H1 (cell line): ENCODE measurements at regions not wholly inside any gene's neighbourhood (a gene's known extent, or its start where the extent isn't known, plus 50 kb on each side); places are given as distances from the start of the nearest gene placed in this dataset.

Experiments
- CTCF ChIA-PET: fragments of 300-600 bp; sonication (Branson Sonifier 250); formaldehyde crosslinking; loops from one replicate; lab custom pipeline; 2021; ENCODE audit not compliant: partially characterized antibody; lab: Charles Lee
- POLR2A ChIA-PET: fragments of 300-600 bp; sonication (Branson Sonifier 250); formaldehyde crosslinking; loops from one replicate; lab custom pipeline; 2021; ENCODE audit warnings: inconsistent platforms; ENCODE audit not compliant: partially characterized antibody; lab: Charles Lee
- DNase-seq, 2 experiments: peaks; one replicate each; pipeline versions ENCODE4 v3.0.0 to v3.0.0-alpha.2; 2010 to 2022; ENCODE audit warnings: low spot score in 2 of 2, low read depth in 1 of 2, mixed read lengths in 1 of 2
- FAIRE-seq: peaks from 2 replicates; lab custom pipeline; 2011; peaks lifted over from hg19 to GRCh38; lab: Jason Lieb, UNC
- H2AFZ ChIP-seq: 2 replicates; pipeline ENCODE4 v1.8.1; 2012; ENCODE audit warnings: low read length, inconsistent platforms
- H2AK5ac ChIP-seq: 2 replicates; pipeline ENCODE4 v1.6.1; 2013; ENCODE audit warnings: low read depth, low read length
- H2BK120ac ChIP-seq: replicated peaks from 2 replicates; pipeline ENCODE3; 2013; ENCODE audit warnings: low read depth, low read length, inconsistent platforms
- H2BK12ac ChIP-seq: 2 replicates; pipeline ENCODE4 v1.6.1; 2013; ENCODE audit warnings: low read depth, low read length
- H2BK15ac ChIP-seq: 2 replicates; pipeline ENCODE4 v1.6.1; 2013; ENCODE audit warnings: low read length
- H2BK20ac ChIP-seq: 2 replicates; pipeline ENCODE4 v1.6.1; 2013; ENCODE audit warnings: low read length
- H2BK5ac ChIP-seq: 2 replicates; pipeline ENCODE4 v1.6.1; 2013; ENCODE audit warnings: low read depth, low read length
- H3K14ac ChIP-seq: 2 replicates; pipeline ENCODE4 v1.6.1; 2013; ENCODE audit warnings: inconsistent platforms; ENCODE audit not compliant: insufficient read length
- H3K18ac ChIP-seq: 2 replicates; pipeline ENCODE4 v1.6.1; 2013; ENCODE audit warnings: low read length; ENCODE audit errors: extremely low read depth
- H3K23ac ChIP-seq: 2 replicates; pipeline ENCODE4 v1.6.1; 2013; ENCODE audit warnings: inconsistent platforms; ENCODE audit not compliant: insufficient read length
- H3K23me2 ChIP-seq: 2 replicates; pipeline ENCODE4 v1.6.1; 2013; ENCODE audit warnings: low read depth, low read length
- H3K27ac ChIP-seq: 2 replicates; pipeline ENCODE4 v1.6.1; 2011; ENCODE audit warnings: low read depth, low read length, inconsistent platforms
- H3K27me3 ChIP-seq, 4 experiments: replicated peaks in 1 of 4; 1 replicate in 1 of 4; 2 replicates in 3 of 4; pipeline versions ENCODE4 v1.6.1 to v1.8.1; 2011 to 2013; ENCODE audit warnings: low read length in 3 of 4, mild to moderate bottlenecking in 3 of 4, inconsistent platforms in 2 of 4, mixed read lengths in 2 of 4, moderate library complexity in 1 of 4; ENCODE audit not compliant: control insufficient read depth in 3 of 4, insufficient read depth in 3 of 4; ENCODE audit errors: extremely low read depth in 1 of 4
- H3K36me3 ChIP-seq, 4 experiments: 2 replicates each; pipeline versions ENCODE4 v1.6.1 to v1.8.1; 2011 to 2013; ENCODE audit warnings: mild to moderate bottlenecking in 4 of 4, low read length in 3 of 4, moderate library complexity in 2 of 4, control low read depth in 1 of 4, inconsistent platforms in 1 of 4; ENCODE audit not compliant: insufficient read depth in 4 of 4, control insufficient read depth in 2 of 4
- H3K4ac ChIP-seq: replicated peaks from 2 replicates; pipeline ENCODE3; 2013; ENCODE audit warnings: low read length, low read depth, mixed read lengths, inconsistent platforms; ENCODE audit not compliant: insufficient read length
- H3K4me1 ChIP-seq, 4 experiments: replicated peaks in 1 of 4; 1 replicate in 1 of 4; 2 replicates in 3 of 4; pipeline versions ENCODE4 v1.6.1 to v1.8.1; 2011 to 2013; ENCODE audit warnings: low read length in 3 of 4, inconsistent platforms in 2 of 4, mixed read lengths in 1 of 4; ENCODE audit not compliant: insufficient read depth in 4 of 4, control insufficient read depth in 3 of 4
- H3K4me2 ChIP-seq, 2 experiments: 2 replicates each; pipeline versions ENCODE4 v1.6.1 to v1.8.1; 2011 to 2013; ENCODE audit warnings: low read depth in 2 of 2, low read length in 2 of 2, control low read depth in 1 of 2, inconsistent platforms in 1 of 2, mild to moderate bottlenecking in 1 of 2; ENCODE audit not compliant: insufficient read depth in 1 of 2
- H3K4me3 ChIP-seq, 4 experiments: fragments of 200-600, 300-600 bp in 1 of 4; sonication (generic), shearing (Covaris generic), sonication (Bioruptor Twin) in 1 of 4; 2 replicates each; pipeline versions ENCODE4 v1.5.1 to v1.8.1; 2011 to 2016; ENCODE audit warnings: low read length in 4 of 4, low read depth in 3 of 4, control low read depth in 2 of 4, inconsistent platforms in 2 of 4, mild to moderate bottlenecking in 2 of 4, mixed read lengths in 1 of 4, moderate library complexity in 1 of 4; ENCODE audit not compliant: insufficient read depth in 2 of 4; ENCODE audit errors: extremely low read depth in 1 of 4
- H3K56ac ChIP-seq: replicated peaks from 2 replicates; pipeline ENCODE3; 2013; ENCODE audit warnings: low read depth, mild to moderate bottlenecking, mixed read lengths, low read length, inconsistent platforms; ENCODE audit not compliant: insufficient read length
- H3K79me1 ChIP-seq: 2 replicates; pipeline ENCODE4 v1.6.1; 2013; ENCODE audit warnings: low read depth, low read length, control low read depth
- H3K79me2 ChIP-seq, 2 experiments: 2 replicates each; pipeline versions ENCODE4 v1.6.1 to v1.8.1; 2012 to 2013; ENCODE audit warnings: low read length in 2 of 2, mild to moderate bottlenecking in 2 of 2, inconsistent platforms in 1 of 2; ENCODE audit not compliant: insufficient read depth in 2 of 2, control insufficient read depth in 1 of 2
- H3K9ac ChIP-seq, 4 experiments: replicated peaks in 1 of 4; 1 replicate in 1 of 4; 2 replicates in 3 of 4; pipeline versions ENCODE4 v1.6.1 to v1.8.1; 2011 to 2013; ENCODE audit warnings: low read depth in 3 of 4, low read length in 3 of 4, control low read depth in 2 of 4, mild to moderate bottlenecking in 2 of 4, moderate library complexity in 2 of 4, inconsistent platforms in 1 of 4; ENCODE audit errors: extremely low read depth in 1 of 4
- H3K9me3 ChIP-seq, 2 experiments: 2 replicates each; pipeline versions ENCODE4 v1.6.1 to v1.8.1; 2012 to 2013; ENCODE audit warnings: mild to moderate bottlenecking in 2 of 2, moderate library complexity in 2 of 2, control low read depth in 1 of 2, inconsistent platforms in 1 of 2, low read depth in 1 of 2, low read length in 1 of 2, mixed read lengths in 1 of 2; ENCODE audit not compliant: insufficient read depth in 2 of 2
- H4K20me1 ChIP-seq, 2 experiments: replicated peaks in 1 of 2; 2 replicates each; pipeline versions ENCODE3 to v1.8.1; 2011 to 2013; ENCODE audit warnings: inconsistent platforms in 2 of 2, low read length in 2 of 2, mild to moderate bottlenecking in 1 of 2; ENCODE audit not compliant: insufficient read depth in 2 of 2, control insufficient read depth in 1 of 2
- H4K5ac ChIP-seq: 2 replicates; pipeline ENCODE4 v1.6.1; 2013; ENCODE audit warnings: low read length, low read depth, mixed read lengths, inconsistent platforms; ENCODE audit not compliant: insufficient read length
- H4K8ac ChIP-seq: 2 replicates; pipeline ENCODE4 v1.8.0; 2013; ENCODE audit warnings: mild to moderate bottlenecking, moderate library complexity, low read length, inconsistent platforms; ENCODE audit not compliant: insufficient read depth; ENCODE audit errors: extremely low read depth
- H4K91ac ChIP-seq: replicated peaks from 2 replicates; pipeline ENCODE3; 2013; ENCODE audit warnings: low read length, mixed read lengths, inconsistent platforms; ENCODE audit not compliant: insufficient read length
- BACH1 ChIP-seq: IDR thresholded peaks from 2 replicates; pipeline ENCODE4 v1.6.1; 2012; ENCODE audit warnings: low read length, improper control_type of control experiment
- HDAC2 ChIP-seq, 2 experiments: fragments of 300-600 bp in 1 of 2; sonication (generic) in 1 of 2; IDR thresholded peaks; 2 replicates each; pipeline ENCODE4 v1.6.1; 2011 to 2012; ENCODE audit warnings: low read depth in 2 of 2, low read length in 2 of 2, mild to moderate bottlenecking in 2 of 2, moderate library complexity in 2 of 2, borderline replicate concordance in 1 of 2, inconsistent platforms in 1 of 2
- HDAC6 ChIP-seq: IDR thresholded peaks from one replicate; pipeline ENCODE4 v1.7.1; 2012; ENCODE audit warnings: low read depth, mild to moderate bottlenecking, inconsistent platforms, low read length, moderate library complexity
- PHF8 ChIP-seq: fragments of 200-600 bp; sonication (generic); conservative IDR thresholded peaks from 2 replicates; pipeline ENCODE4 v1.7.1; 2012; ENCODE audit warnings: low read depth, mild to moderate bottlenecking, inconsistent platforms, low read length, moderate library complexity
- RAD21 ChIP-seq, 2 experiments: IDR thresholded peaks in 1 of 2; conservative IDR thresholded peaks in 1 of 2; 2 replicates each; pipeline ENCODE4 v1.6.1; 2011; ENCODE audit warnings: low read depth in 2 of 2, low read length in 2 of 2, improper control_type of control experiment in 1 of 2, inconsistent platforms in 1 of 2, mild to moderate bottlenecking in 1 of 2, moderate library complexity in 1 of 2
- SIN3A ChIP-seq, 2 experiments: IDR thresholded peaks in 1 of 2; conservative IDR thresholded peaks in 1 of 2; 2 replicates each; pipeline ENCODE4 v1.6.1; 2011 to 2012; ENCODE audit warnings: low read length in 2 of 2, improper control_type of control experiment in 1 of 2, low read depth in 1 of 2, mild to moderate bottlenecking in 1 of 2
- SIRT6 ChIP-seq: IDR thresholded peaks from one replicate; pipeline ENCODE4 v1.7.1; 2012; ENCODE audit warnings: low read length, inconsistent platforms
- SP1 ChIP-seq: IDR thresholded peaks from 2 replicates; pipeline ENCODE4 v1.6.1; 2011; ENCODE audit warnings: low read depth, low read length
- SUZ12 ChIP-seq: fragments of 200-600 bp; sonication (generic); IDR thresholded peaks from 2 replicates; pipeline ENCODE4 v1.6.1; 2012; ENCODE audit warnings: mild to moderate bottlenecking, inconsistent platforms, low read length, moderate library complexity, mixed read lengths
- YY1 ChIP-seq: IDR thresholded peaks from 2 replicates; pipeline ENCODE4 v1.6.1; 2011; ENCODE audit warnings: low read depth, mild to moderate bottlenecking, low read length
- WGBS, 2 experiments: shearing (Covaris generic) in 1 of 2; methylation state at CpG; one replicate each; pipeline versions ENCODE4 v1.1.6 to v1.1.7; 2013 to 2015; ENCODE audit warnings: low lambda C conversion rate in 2 of 2, mixed read lengths in 2 of 2, inconsistent platforms in 1 of 2, low coverage in 1 of 2, missing lambda C conversion rate in 1 of 2; ENCODE audit not compliant: insufficient replicate concordance in 2 of 2, insufficient coverage in 1 of 2, insufficient read length in 1 of 2; ENCODE audit errors: extremely low coverage in 1 of 2, missing lambda C conversion rate in 1 of 2; 5-methylcytosine and 5-hydroxymethylcytosine counted together
- TF ChIP-seq, protein P1 (sequence below): IDR thresholded peaks from 2 replicates; pipeline ENCODE4 v1.6.1; 2012; ENCODE audit warnings: low read length, inconsistent platforms

GRCh38 chr5:39945870-39946269 lies 521.1 kb upstream of the DAB2 start:
- Histone ChIP-seq H2AK5ac (no peak overlapping the region), H3K4me3 (no peak overlapping the region), H2BK12ac (no peak overlapping the region), H4K20me1 (no peaks in the 10 kb centered on the region), H3K4ac (no peak overlapping the region), H3K36me3 (no peaks in the 10 kb centered on the region), H3K14ac (no peak overlapping the region), H4K91ac (no peak overlapping the region), H2BK15ac (no peak overlapping the region), H3K4me1 (no peaks in the 10 kb centered on the region), H2BK120ac (no peak overlapping the region), H2BK5ac (no peak overlapping the region), H3K23me2 (no peaks in the 10 kb centered on the region), H4K8ac (no peak overlapping the region), H3K9me3 (no peaks in the 10 kb centered on the region), H2AFZ (no peak overlapping the region), H3K56ac (no peak overlapping the region), H4K5ac (no peak overlapping the region), H3K9ac (no peak overlapping the region), H3K79me2 (no peaks in the 10 kb centered on the region), H2BK20ac (no peak overlapping the region), H3K18ac (no peak overlapping the region), H3K27ac (no peak overlapping the region), H3K23ac (no peak overlapping the region), H3K27me3 (no peaks in the 10 kb centered on the region), H3K79me1 (no peaks in the 10 kb centered on the region), H3K4me2 (no peak overlapping the region)
- ChIA-PET POLR2A (no interaction called here), CTCF (interaction anchor here (1.0 kb wide), 1 partner anchor 366 kb away, joined by 3 read pairs; no protein-coding TSS in a partner anchor)
- DNase-seq (no peak), FAIRE-seq (no peak)
- TF ChIP-seq SIN3A (conservative IDR thresholded peaks at IDR 0.05 in 1 of 2, IDR thresholded peaks at IDR 0.05 in 1 of 2; ENCODE audit: low read depth in 1 of 2, low read length in 2 of 2): no peak
- TF ChIP-seq YY1: no peak
- TF ChIP-seq SP1: no peak
- TF ChIP-seq HDAC2 (IDR thresholded peaks at IDR 0.05; ENCODE audit: borderline replicate concordance in 1 of 2, low read depth in 2 of 2, low read length in 2 of 2): no peak
- no peak for TF ChIP-seq SUZ12
- no peak for TF ChIP-seq HDAC6
- no peak for TF ChIP-seq RAD21 (IDR thresholded peaks at IDR 0.05 in 1 of 2, conservative IDR thresholded peaks at IDR 0.05 in 1 of 2; ENCODE audit: low read depth in 2 of 2, low read length in 2 of 2)
- no peak for TF ChIP-seq SIRT6
- no peak for TF ChIP-seq BACH1
- TF ChIP-seq, protein P1, sequence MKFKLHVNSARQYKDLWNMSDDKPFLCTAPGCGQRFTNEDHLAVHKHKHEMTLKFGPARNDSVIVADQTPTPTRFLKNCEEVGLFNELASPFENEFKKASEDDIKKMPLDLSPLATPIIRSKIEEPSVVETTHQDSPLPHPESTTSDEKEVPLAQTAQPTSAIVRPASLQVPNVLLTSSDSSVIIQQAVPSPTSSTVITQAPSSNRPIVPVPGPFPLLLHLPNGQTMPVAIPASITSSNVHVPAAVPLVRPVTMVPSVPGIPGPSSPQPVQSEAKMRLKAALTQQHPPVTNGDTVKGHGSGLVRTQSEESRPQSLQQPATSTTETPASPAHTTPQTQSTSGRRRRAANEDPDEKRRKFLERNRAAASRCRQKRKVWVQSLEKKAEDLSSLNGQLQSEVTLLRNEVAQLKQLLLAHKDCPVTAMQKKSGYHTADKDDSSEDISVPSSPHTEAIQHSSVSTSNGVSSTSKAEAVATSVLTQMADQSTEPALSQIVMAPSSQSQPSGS: no peak
- TF ChIP-seq PHF8: no peak
- 100% methylated on average over 1 of the region's 1 CpG; no CpG with 5 or more reads in 1 of the 2 experiments for WGBS, 2 experiments
